Amygdala (tissue), 56 donors: ENCODE measurements at regions not wholly inside any gene's neighbourhood (a gene's known extent, or its start where the extent isn't known, plus 50 kb on each side); places are given as distances from the start of the nearest gene placed in this dataset.

Source experiments
- DNase-seq, 56 donors: peaks; one replicate each; lab custom pipeline; 2025; lab: John Stamatoyannopoulos, UW

DNA sequence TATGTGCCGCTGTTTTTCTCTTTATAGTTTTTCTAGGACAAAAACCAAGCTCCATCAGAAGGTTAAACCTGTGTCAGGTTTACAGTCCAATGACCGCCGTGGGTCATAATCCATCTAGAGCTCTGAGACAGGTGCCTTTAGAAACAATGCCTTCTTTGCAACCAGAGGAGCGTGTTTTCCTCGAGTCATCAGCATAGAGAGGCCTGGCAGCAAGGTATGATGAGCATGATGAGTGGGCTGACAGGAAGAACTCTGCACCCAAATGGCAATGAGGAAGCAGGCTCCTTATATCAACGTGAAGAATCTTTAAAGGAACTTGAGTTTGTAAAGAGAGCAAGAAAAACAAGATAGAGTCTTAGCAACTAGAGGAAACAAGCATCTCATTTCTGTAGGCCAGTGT lies 60.5 kb upstream of the NUDT4 start:
- DNase-seq: no peak

DNA sequence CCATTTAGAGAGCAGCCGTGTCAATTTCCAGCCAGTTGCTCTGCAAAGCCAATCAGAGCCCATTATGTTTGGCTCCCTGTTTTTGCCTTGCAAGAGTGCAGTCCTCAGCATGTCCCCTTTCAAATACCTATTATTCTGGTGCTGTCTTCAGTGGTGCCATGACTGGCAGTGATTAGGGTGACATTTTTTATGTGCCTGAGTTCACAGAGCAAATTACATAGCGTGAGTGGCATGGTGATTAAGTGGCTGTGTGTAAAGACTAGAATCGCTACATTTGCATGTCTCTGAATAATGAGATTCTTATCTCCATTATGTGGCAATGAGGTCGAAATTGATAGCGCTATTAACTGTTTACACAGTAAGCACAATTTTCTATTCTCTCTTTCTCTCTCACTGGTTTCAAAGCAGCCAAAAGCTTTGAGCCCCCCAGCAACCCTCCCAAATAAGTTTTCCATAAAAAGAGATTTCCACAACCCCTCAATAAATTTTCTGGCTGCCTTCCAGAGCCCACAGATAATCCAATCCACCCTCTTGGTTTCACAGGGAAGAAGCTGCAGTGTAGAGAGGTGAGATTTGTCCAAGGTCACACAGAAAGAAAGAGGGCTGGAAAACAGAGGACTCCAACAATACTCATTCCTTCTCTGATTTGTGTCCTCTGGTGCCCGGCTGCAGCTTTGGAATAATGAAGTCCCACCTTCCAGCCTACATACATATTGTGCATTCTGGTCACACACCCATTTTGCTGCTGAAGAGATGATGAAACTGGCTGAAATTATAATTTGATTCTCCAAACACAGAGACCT lies 58.8 kb upstream of the NUDT4 start:
- DNase-seq: no peak

DNA sequence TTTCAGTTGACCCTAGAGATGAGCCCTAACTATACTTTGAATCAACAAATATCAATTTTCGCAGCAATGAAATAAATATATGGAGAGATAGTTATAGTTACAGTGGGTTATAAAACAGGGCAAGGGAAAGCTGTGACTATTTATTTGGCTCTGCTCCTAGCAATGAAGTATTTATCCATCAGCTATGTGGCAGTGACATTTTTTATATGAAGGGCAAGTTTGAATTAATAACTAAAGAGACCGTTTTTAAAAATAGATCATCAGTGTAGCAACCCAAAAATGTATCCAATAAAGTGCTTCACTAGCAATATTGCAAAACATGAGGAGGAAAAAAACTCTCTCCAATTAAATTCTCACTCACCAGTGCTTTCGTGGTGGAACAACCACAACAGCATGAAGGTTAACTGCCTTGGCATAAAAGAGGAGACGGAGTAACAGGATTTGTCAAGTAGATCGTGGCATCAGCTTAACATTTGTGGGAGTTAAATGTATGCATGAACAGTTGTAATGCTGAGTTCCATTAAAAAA lies 58.1 kb upstream of the NUDT4 start:
- DNase-seq: no peak

DNA sequence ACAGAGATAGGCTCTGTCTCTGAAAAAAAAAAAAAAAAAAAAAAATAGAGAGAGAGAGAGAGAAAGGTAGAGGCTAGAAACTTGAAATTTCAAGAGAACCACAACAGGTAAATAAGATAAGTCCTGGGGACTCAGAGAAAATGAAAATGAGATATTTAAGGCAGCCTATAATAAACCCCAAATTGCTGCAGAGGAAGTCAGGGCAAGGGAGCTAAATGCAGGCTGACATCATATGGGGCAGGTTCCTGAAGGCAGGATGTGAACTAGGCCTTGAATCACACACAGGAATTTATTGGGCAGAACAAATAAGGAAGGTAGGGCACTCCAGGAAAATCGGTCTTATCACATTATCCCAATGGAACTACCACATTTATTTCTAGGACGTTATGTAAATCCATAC lies 54.9 kb upstream of the NUDT4 start:
- DNase-seq: no peak

DNA sequence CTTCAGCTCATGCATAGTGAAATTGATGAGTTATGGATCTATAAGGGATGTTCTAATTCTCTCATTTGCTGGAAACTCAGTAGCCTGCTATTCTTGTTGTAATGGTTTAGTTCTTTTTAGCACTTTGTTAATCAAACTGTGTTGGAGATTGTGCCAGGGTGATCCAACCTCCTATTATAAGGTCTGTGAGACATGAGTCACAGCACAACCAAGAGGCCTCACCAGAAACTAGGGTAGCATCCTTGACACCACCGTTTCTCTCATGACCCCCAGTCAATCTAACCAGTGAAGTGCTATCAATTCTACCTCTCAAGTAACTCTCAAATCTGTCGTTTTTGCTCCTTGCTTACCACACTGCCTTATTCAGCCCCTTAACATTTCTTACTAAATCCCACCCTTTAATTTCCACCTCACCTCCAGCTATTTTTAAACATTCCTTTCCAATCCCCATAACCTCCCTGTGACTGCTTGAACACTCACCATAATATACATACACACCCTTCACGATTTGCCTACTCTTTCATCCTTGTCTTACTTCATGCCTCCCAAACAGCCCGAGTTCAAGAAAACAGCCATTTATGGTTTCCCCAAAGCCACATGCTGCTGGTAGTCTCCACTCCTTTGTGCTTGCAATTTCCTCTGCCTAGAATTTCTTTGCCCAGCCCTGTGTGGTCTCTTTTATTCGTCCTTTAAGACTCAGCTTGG lies 53.9 kb upstream of the NUDT4 start:
- no peak for DNase-seq

DNA sequence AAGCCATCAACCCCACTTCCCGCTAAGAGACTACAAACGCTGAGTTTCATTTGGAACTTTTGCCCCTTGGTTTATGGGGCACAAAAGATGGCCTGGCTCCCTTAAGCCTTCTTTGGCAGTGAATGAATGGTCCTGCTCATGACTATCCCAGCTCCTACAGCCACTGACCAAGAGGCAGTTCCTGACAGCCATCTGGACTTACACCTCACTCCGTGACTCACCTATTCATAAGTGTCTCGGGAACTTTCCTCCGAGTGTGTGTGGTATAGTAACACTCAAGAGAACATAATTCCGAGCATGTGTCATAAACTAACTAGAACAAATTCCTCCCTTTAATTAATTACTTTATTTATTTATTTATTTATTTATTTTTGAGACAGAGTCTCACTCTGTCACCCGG lies 51.9 kb upstream of the NUDT4 start:
- DNase-seq: peak in 2 of 56 donors; percentile 4 to 6
